OCI-M1 (cell line): ENCODE measurements at regions not wholly inside any gene's neighbourhood (a gene's known extent, or its start where the extent isn't known, plus 50 kb on each side); places are given as distances from the start of the nearest gene placed in this dataset.
"Not testable (repeated sequence)": the region's sequence is repeated elsewhere in the genome, so short reads cannot be mapped to it uniquely, and the experiment has no call there.

ENCODE experiments used
- DNase-seq: peaks from one replicate; lab custom pipeline; 2025; lab: John Stamatoyannopoulos, UW

- DNase-seq, result no peak
These were observed 187.8 kb upstream of the LHX8 start for GRCh38 chr1:74946388-74946787.

GRCh38 chr1:74949348-74949747 is 184.8 kb upstream of the LHX8 start:
- not testable (repeated sequence) for DNase-seq

- not testable (repeated sequence) for DNase-seq
These were observed 182.2 kb upstream of the LHX8 start for GRCh38 chr1:74951981-74952380.

- no peak for DNase-seq
These were observed 181.4 kb upstream of the LHX8 start for GRCh38 chr1:74952786-74953185.

GRCh38 chr1:74953622-74954021 is 180.6 kb upstream of the LHX8 start:
- peak; percentile 19 for DNase-seq

GRCh38 chr1:74963120-74963519 is 171.1 kb upstream of the LHX8 start:
- no peak for DNase-seq

- DNase-seq, result peak; percentile 74
These were observed 169.6 kb upstream of the LHX8 start for GRCh38 chr1:74964508-74965102.

GRCh38 chr1:74969566-74970135 is 164.5 kb upstream of the LHX8 start:
- no peak for DNase-seq

- DNase-seq, result no peak
These were observed 162.2 kb upstream of the LHX8 start for GRCh38 chr1:74971982-74972381.

- no peak for DNase-seq
These were observed 157.7 kb upstream of the LHX8 start for GRCh38 chr1:74976491-74976890.

- not testable (repeated sequence) for DNase-seq
These were observed 141.7 kb upstream of the LHX8 start for GRCh38 chr1:74992448-74992847.

- DNase-seq, result no peak
These were observed 138.4 kb upstream of the LHX8 start for GRCh38 chr1:74995821-74996220.

GRCh38 chr1:75010547-75010946 is 123.6 kb upstream of the LHX8 start:
- DNase-seq, result no peak

GRCh38 chr1:75014250-75014649 is 119.9 kb upstream of the LHX8 start:
- DNase-seq, result no peak

GRCh38 chr1:75023005-75023404 is 111.2 kb upstream of the LHX8 start:
- no peak for DNase-seq

- DNase-seq, result no peak
These were observed 99.8 kb upstream of the LHX8 start for GRCh38 chr1:75034376-75034775.

- DNase-seq, result no peak
These were observed 98.7 kb upstream of the LHX8 start for GRCh38 chr1:75035536-75035935.

- peak; percentile 54 for DNase-seq
These were observed 81.0 kb upstream of the LHX8 start for GRCh38 chr1:75053207-75053606.

- no peak for DNase-seq
These were observed 75.8 kb upstream of the LHX8 start for GRCh38 chr1:75058424-75058823.

- no peak for DNase-seq
These were observed 72.1 kb upstream of the LHX8 start for GRCh38 chr1:75062111-75062510.

- DNase-seq, result no peak
These were observed 66.2 kb upstream of the LHX8 start for GRCh38 chr1:75067975-75068374.

GRCh38 chr1:75074831-75075395 is 59.3 kb upstream of the LHX8 start:
- DNase-seq, result peak; percentile 73

- DNase-seq, result peak; percentile 44
These were observed 54.5 kb upstream of the LHX8 start for GRCh38 chr1:75079538-75080290.
